Mucosa of descending colon (tissue), 3 donors: ENCODE measurements at regions not wholly inside any gene's neighbourhood (a gene's known extent, or its start where the extent isn't known, plus 50 kb on each side); places are given as distances from the start of the nearest gene placed in this dataset.

ENCODE experiments used
- ATAC-seq: fragments of 200-7000 bp; cut with Tn5 transposase; one replicate; pipeline ENCODE4 v1.9.1; 2020; ENCODE audit warnings: mild to moderate bottlenecking, moderate library complexity
- DNase-seq, 3 donors: peaks; one replicate each; pipeline ENCODE4 v3.0.0-alpha.2; 2020
- H3K36me3 ChIP-seq: fragments of 200-600 bp; one replicate; pipeline ENCODE4 v1.8.0; 2021; ENCODE audit warnings: low read depth, mild to moderate bottlenecking
- H3K4me1 ChIP-seq: fragments of 200-600 bp; one replicate; pipeline ENCODE4 v1.8.0; 2021; ENCODE audit warnings: low read depth, mild to moderate bottlenecking
- H3K4me3 ChIP-seq: fragments of 200-600 bp; one replicate; pipeline ENCODE4 v1.8.0; 2021; ENCODE audit warnings: mild to moderate bottlenecking
- H3K9me3 ChIP-seq: fragments of 200-600 bp; one replicate; pipeline ENCODE4 v1.8.0; 2021; ENCODE audit warnings: mild to moderate bottlenecking
- CTCF ChIP-seq: fragments of 200-600 bp; IDR thresholded peaks from one replicate; pipeline ENCODE4 v1.8.0; 2022; ENCODE audit warnings: antibody characterized with exemption, mild to moderate bottlenecking
- intact Hi-C, 2 donors: fragments of 100-400 bp; cut with DNase I in 1 of 2; cut with micrococcal nuclease in 1 of 2; formaldehyde crosslinking; loops; one replicate each; pipeline versions ENCODE4 v1.11.0 to v1.11.1; 2022; cut with DNase I, micrococcal nuclease
- donor health status: DM: no; HTN: no; CAD: no; lungs with moderate emphysema.
- donor health status: DM: no; HTN: no; CAD: no.
- donor health status: DM: no; HTN: yes; CAD: no.

- intact Hi-C loops = loop anchor here in 1 of 2 donors (10.0 kb wide), 1 partner anchor 229 kb away; no protein-coding TSS in a partner anchor
- Histone ChIP-seq H3K4me3 (no peak overlapping the region), H3K9me3 (no peaks in the 10 kb centered on the region), H3K4me1 (no peaks in the 10 kb centered on the region), H3K36me3 (no peaks in the 10 kb centered on the region)
- ATAC-seq (no peak), DNase-seq (no peak)
- TF ChIP-seq CTCF = no peak
Measured at GRCh38 chr2:64336171-64336570, 117.8 kb upstream of the LGALSL start.

DNA sequence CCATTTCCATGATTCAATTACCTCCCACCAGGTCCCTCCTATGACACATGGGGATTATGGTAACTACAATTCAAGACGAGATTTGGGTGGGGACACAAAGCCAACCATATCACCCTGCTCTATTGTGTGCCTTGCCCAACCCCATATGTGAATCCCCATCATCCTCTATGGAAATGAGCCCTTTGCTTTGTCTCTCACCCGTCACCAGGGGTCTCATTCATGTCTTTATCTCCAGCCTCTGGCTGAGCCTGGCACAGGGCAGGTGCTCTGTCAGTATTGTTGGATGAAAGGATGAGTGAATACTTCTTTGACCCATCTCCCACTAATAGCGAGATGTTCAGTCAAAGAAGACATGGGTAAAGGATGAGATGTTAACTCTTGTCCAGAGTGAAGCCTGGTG, 116.6 kb upstream of the LGALSL start:
- no peaks in the 10 kb centered on the region for H3K4me1 ChIP-seq
- H3K36me3 ChIP-seq = no peaks in the 10 kb centered on the region
- no peaks in the 10 kb centered on the region for H3K9me3 ChIP-seq
- ATAC-seq (no peak), DNase-seq (no peak)
- intact Hi-C loops = loop anchor here in 1 of 2 donors (10.0 kb wide), 1 partner anchor 227 kb away; no protein-coding TSS in a partner anchor
- no peak for TF ChIP-seq CTCF
- no peak overlapping the region for H3K4me3 ChIP-seq

- TF ChIP-seq CTCF = no peak
- no peak overlapping the region for H3K4me3 ChIP-seq
- H3K36me3 ChIP-seq = no peaks in the 10 kb centered on the region
- H3K4me1 ChIP-seq = no peaks in the 10 kb centered on the region
- DNase-seq (no peak), ATAC-seq (no peak)
- intact Hi-C loops = loop anchor here in 1 of 2 donors (10.0 kb wide), 1 partner anchor 227 kb away; no protein-coding TSS in a partner anchor
- H3K9me3 ChIP-seq = no peaks in the 10 kb centered on the region
Measured at GRCh38 chr2:64338108-64338507, 115.9 kb upstream of the LGALSL start.

- H3K9me3 ChIP-seq = no peaks in the 10 kb centered on the region
- DNase-seq (no peak), ATAC-seq (no peak)
- H3K4me3 ChIP-seq = no peak overlapping the region
- H3K36me3 ChIP-seq = no peaks in the 10 kb centered on the region
- no peaks in the 10 kb centered on the region for H3K4me1 ChIP-seq
- TF ChIP-seq CTCF = no peak
- intact Hi-C loops = loop anchor here in 1 of 2 donors (10.0 kb wide), 1 partner anchor 226 kb away; no protein-coding TSS in a partner anchor
Measured at GRCh38 chr2:64338910-64339500, 115.0 kb upstream of the LGALSL start.

DNA sequence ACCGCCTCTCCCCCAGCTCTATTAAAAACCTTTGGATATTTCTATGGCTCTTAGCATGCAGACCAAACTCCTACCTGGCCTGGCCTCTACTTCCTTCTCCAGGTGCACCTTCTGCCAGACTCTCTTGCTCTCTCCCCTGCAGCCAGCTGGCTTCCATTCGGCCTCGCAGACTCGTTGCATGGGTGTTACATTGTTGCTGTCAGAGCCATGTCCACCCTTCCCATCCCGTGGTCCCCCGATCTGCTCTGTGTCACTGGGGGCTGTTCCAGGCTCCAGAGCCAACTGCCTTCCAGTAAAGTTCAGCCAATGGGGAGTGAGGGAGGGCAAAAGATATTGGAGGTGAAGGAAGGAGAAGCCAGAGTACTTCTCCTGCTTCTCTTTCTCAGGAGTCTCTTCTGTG, 112.5 kb upstream of the LGALSL start:
- DNase-seq (no peak), ATAC-seq (no peak)
- Histone ChIP-seq H3K4me1 (no peaks in the 10 kb centered on the region), H3K36me3 (no peaks in the 10 kb centered on the region), H3K4me3 (no peak overlapping the region), H3K9me3 (no peaks in the 10 kb centered on the region)
- intact Hi-C loops = no loop called here
- TF ChIP-seq CTCF = no peak
